NK-92 (cell line): ENCODE measurements at regions not wholly inside any gene's neighbourhood (a gene's known extent, or its start where the extent isn't known, plus 50 kb on each side); places are given as distances from the start of the nearest gene placed in this dataset.
"Not testable (repeated sequence)": the region's sequence is repeated elsewhere in the genome, so short reads cannot be mapped to it uniquely, and the experiment has no call there.

Experiments used
- DNase-seq: peaks from one replicate; lab custom pipeline; 2025; ENCODE audit not compliant: unreplicated experiment; lab: John Stamatoyannopoulos, UW

GRCh38 chr7:65453341-65454030, 79.8 kb downstream of the ZNF92 start:
- DNase-seq, result no peak

DNA sequence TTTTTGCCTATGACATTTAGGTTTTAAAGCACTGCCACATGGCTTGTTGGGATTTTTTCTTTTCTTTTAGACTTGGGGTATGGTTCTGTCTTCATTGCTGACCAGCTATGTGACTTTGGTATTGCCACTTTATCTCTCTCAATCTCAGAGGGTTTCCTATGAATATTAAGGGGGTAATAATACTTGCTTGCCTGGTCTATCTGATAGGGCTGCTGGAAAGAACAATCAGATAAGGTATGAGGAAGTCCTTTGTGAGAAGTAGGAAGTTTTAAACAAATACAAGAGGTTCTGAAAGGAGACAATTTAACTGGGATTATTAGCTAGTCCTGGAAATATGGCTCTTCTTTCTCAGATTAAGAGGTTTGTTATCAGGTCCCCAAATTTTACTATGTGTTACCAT, 80.8 kb downstream of the ZNF92 start:
- DNase-seq, result no peak

DNA sequence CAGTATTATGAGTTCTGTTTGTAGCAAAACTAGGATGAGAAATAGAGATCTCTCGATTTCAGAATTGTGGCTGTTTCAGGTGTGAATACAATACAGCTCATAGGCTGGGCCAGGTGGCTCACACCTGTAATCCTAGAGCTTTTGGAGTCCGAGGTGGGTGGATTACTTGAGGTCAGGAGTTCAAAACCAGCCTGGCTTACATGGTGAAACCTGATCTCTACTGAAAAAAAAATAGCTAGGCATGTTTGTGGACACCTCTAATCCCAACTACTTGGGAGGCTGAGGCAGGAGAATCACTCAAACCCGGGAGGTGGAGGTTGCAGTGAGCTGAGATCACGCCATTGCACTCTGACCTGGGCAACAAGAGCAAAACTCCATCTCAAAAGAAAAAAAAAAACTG, 81.4 kb downstream of the ZNF92 start:
- DNase-seq, result not testable (repeated sequence)

GRCh38 chr7:65457705-65458104, 84.0 kb downstream of the ZNF92 start:
- DNase-seq, result no peak

GRCh38 chr7:65459438-65459837, 85.8 kb downstream of the ZNF92 start:
- no peak for DNase-seq

DNA sequence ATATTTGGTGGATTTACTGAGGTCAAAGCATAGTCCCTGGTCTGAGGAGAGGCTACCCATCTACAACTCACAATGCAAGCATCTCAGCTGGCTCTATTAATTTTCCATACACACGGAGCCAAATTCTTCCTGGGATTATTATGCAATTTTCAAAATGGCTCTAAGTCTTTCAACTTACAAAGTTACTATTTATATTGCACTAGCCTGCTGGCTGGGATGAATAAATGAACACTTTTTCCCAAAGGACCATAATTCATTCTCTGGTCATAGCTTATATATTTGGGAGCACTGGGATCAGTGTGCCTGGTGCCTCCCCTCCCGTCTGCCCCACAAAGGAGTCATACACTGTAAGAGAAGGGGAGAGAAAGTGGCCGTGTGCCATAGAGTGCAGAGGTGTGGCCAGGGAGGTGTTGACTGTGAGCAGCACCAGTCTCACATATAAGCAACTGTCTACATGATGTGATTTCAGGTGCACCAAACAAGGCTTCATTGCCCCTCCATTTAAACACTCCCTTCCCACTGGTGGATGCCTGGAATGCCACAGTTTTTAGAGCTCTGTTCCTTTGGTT, 88.6 kb downstream of the ZNF92 start:
- no peak for DNase-seq

- no peak for DNase-seq
Measured at GRCh38 chr7:65463184-65463583, 89.5 kb downstream of the ZNF92 start.

- DNase-seq, result not testable (repeated sequence)
Measured at GRCh38 chr7:65469919-65470558, 96.4 kb downstream of the ZNF92 start.

- no peak for DNase-seq
Measured at GRCh38 chr7:65471587-65471986, 97.9 kb downstream of the ZNF92 start.

GRCh38 chr7:65475040-65475726, 101.5 kb downstream of the ZNF92 start:
- DNase-seq, result no peak

GRCh38 chr7:65475734-65476319, 102.2 kb downstream of the ZNF92 start:
- no peak for DNase-seq

DNA sequence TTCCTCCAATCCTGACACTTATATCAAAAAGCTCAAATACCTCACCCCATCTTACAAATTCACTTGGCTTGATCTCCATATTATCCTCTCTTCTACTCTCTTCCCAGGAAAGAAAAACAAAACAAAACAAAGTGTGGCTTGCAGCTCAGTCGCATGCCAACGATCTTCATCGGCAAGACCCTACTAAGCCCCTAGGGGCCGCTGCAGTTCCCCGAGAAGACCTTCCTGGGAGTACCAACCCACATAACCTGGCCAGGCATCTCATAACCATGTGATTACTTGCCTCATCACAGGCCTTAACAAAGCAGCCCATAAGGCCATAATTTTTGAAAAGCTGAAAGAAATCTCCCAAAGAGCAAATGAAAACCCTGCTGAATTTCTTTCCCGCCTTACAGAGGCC, 103.7 kb downstream of the ZNF92 start:
- DNase-seq, result no peak

DNA sequence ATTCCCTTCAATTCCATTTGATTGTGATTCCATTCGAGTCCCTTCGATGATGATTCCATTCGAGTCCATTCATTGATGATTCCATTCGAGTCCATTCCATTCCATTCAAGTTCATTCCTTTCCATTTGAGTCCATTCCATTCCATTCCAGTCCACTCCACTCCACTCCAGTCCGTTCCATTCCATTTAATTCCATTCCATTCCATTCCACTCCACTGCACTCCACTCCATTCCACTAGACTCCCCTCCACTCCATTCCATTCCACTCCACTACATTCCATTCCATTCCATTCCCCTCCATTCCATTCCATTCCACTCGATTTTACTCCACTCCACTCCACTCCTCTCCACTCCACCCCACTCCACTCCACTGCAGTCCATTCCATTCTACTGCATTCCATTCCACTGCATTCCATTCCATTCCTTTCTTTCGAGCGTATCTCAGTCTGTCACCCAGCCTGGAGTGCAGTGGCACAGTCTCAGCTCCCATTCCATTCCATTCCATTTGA, 115.7 kb downstream of the ZNF92 start:
- no peak for DNase-seq

- DNase-seq, result not testable (repeated sequence)
Measured at GRCh38 chr7:65496697-65497096, 123.0 kb downstream of the ZNF92 start.

DNA sequence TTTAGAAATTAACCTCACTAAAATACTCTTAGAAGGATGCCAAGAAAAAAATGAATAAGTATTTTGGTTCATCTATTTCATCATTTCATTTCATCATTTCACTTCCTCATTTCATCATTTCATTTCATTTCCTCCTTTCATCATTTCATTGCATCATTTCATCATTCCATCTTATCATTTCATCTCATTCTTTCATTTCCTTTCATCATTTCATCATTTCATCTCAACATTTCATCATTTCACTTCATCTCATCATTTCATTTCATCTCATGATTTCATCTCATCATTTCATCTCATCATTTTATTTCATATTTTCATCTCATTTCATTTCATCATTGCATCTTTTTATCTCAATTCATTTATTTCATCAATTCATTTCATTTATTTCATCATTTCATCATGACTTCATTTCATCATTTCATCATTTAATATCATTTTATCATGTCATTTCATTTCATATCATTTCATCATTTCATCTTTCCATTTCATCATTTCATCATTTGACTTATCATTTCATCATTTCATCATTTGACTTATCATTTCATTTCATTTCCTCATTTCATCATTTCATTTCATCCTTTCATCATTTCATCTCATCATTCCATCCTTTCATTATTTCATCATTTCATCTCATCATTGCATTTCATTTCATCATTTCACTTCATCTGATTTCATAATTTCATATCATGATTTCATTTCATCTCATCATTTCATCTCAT, 129.9 kb downstream of the ZNF92 start:
- DNase-seq, result no peak

GRCh38 chr7:65504504-65505319, 131.1 kb downstream of the ZNF92 start:
- DNase-seq, result not testable (repeated sequence)

GRCh38 chr7:65505320-65505633, 131.6 kb downstream of the ZNF92 start:
- DNase-seq, result not testable (repeated sequence)

- not testable (repeated sequence) for DNase-seq
Measured at GRCh38 chr7:65508581-65509367, 135.1 kb downstream of the ZNF92 start.
